IMR-90 (cell line): ENCODE measurements at regions not wholly inside any gene's neighbourhood (a gene's known extent, or its start where the extent isn't known, plus 50 kb on each side); places are given as distances from the start of the nearest gene placed in this dataset.

Source experiments
- ATAC-seq: fragments of 200-7000 bp; cut with Tn5 transposase; 2 replicates; pipeline ENCODE4 v1.9.1; 2020; ENCODE audit warnings: low read depth, mild to moderate bottlenecking, moderate library complexity
- BruUV-seq: library from RNA; stranded (reverse); fragments of 400-500 nt; replicated peaks from 2 replicates; lab custom pipeline; 2021; lab: Mats Ljungman, UMichigan
- CTCF ChIA-PET: fragments of 300-600 bp; formaldehyde crosslinking; extraction: SDS; loops from one replicate; lab custom pipeline; 2021; ENCODE audit warnings: antibody characterized with exemption; lab: Yijun Ruan, JAX
- POLR2A ChIA-PET: fragments of 300-600 bp; sonication (Branson Sonifier 250); formaldehyde crosslinking; loops from one replicate; lab custom pipeline; 2022; ENCODE audit warnings: antibody characterized with exemption; ENCODE audit not compliant: unreplicated experiment; lab: Charles Lee
- DNase-seq: peaks from one replicate; pipeline ENCODE4 v3.0.0; 2013
- H2AFZ ChIP-seq: replicated peaks from 2 replicates; pipeline ENCODE3; 2013; ENCODE audit warnings: low read length, mild to moderate bottlenecking; ENCODE audit not compliant: poor library complexity
- H2AK5ac ChIP-seq: 2 replicates; pipeline ENCODE4 v1.6.1; 2013; ENCODE audit warnings: low read depth, low read length, inconsistent platforms
- H2AK9ac ChIP-seq: replicated peaks from 2 replicates; pipeline ENCODE3; 2013; ENCODE audit warnings: mild to moderate bottlenecking, low read depth, low read length, moderate library complexity; ENCODE audit not compliant: poor library complexity
- H2BK120ac ChIP-seq: 2 replicates; pipeline ENCODE4 v1.6.1; 2013; ENCODE audit warnings: low read depth, low read length, inconsistent platforms
- H2BK15ac ChIP-seq: 3 replicates; pipeline ENCODE4 v1.6.1; 2013; ENCODE audit warnings: low read depth, low read length, inconsistent platforms
- H2BK20ac ChIP-seq: 2 replicates; pipeline ENCODE4 v1.6.1; 2013; ENCODE audit warnings: low read depth, mild to moderate bottlenecking, inconsistent platforms, low read length, moderate library complexity
- H2BK5ac ChIP-seq: 2 replicates; pipeline ENCODE4 v1.6.1; 2013; ENCODE audit warnings: mild to moderate bottlenecking, low read depth, low read length, inconsistent platforms; ENCODE audit not compliant: poor library complexity, severe bottlenecking
- H3K14ac ChIP-seq: replicated peaks from 2 replicates; pipeline ENCODE4 v1.6.1; 2013; ENCODE audit warnings: low read depth, low read length, inconsistent platforms
- H3K18ac ChIP-seq: 2 replicates; pipeline ENCODE4 v1.6.1; 2013; ENCODE audit warnings: low read depth, low read length, control low read depth
- H3K23ac ChIP-seq: 2 replicates; pipeline ENCODE4 v1.6.1; 2013; ENCODE audit warnings: low read depth, low read length, inconsistent platforms
- H3K27ac ChIP-seq: 2 replicates; pipeline ENCODE4 v1.5.1; 2013; ENCODE audit warnings: mild to moderate bottlenecking, control low read depth, low read length; ENCODE audit not compliant: insufficient read depth
- H3K27me3 ChIP-seq: 2 replicates; pipeline ENCODE4 v1.6.1; 2013; ENCODE audit warnings: low read length; ENCODE audit not compliant: control insufficient read depth, insufficient read depth
- H3K36me3 ChIP-seq: 2 replicates; pipeline ENCODE4 v1.6.1; 2013; ENCODE audit warnings: low read length, mixed read lengths; ENCODE audit not compliant: control insufficient read depth, insufficient read depth
- H3K4ac ChIP-seq: 2 replicates; pipeline ENCODE4 v1.6.1; 2013; ENCODE audit warnings: low read depth, low read length, inconsistent platforms
- H3K4me1 ChIP-seq: 2 replicates; pipeline ENCODE4 v1.6.1; 2013; ENCODE audit warnings: low read length, mixed read lengths; ENCODE audit not compliant: control insufficient read depth, insufficient read depth
- H3K4me2 ChIP-seq: 2 replicates; pipeline ENCODE4 v1.6.1; 2013; ENCODE audit warnings: low read depth, mild to moderate bottlenecking, control low read depth, low read length, moderate library complexity
- H3K4me3 ChIP-seq: 2 replicates; pipeline ENCODE4 v1.5.1; 2013; ENCODE audit warnings: low read depth, mild to moderate bottlenecking, control low read depth, low read length, moderate library complexity; ENCODE audit not compliant: insufficient read depth
- H3K56ac ChIP-seq: 2 replicates; pipeline ENCODE4 v1.6.1; 2013; ENCODE audit warnings: low read length, inconsistent platforms; ENCODE audit not compliant: insufficient read depth; ENCODE audit errors: extremely low read depth
- H3K79me1 ChIP-seq, 2 experiments: 2 replicates each; pipeline ENCODE4 v1.6.1; 2013; ENCODE audit warnings: low read length in 2 of 2, inconsistent platforms in 1 of 2, low read depth in 1 of 2
- H3K9ac ChIP-seq: 2 replicates; pipeline ENCODE4 v1.6.1; 2013; ENCODE audit warnings: low read depth, low read length, control low read depth
- H3K9me1 ChIP-seq: 2 replicates; pipeline ENCODE4 v1.6.1; 2013; ENCODE audit warnings: low read length, inconsistent platforms; ENCODE audit not compliant: insufficient read depth
- H3K9me3 ChIP-seq: 2 replicates; pipeline ENCODE4 v1.6.1; 2013; ENCODE audit warnings: low read length; ENCODE audit not compliant: control insufficient read depth, insufficient read depth
- H4K20me1 ChIP-seq: 2 replicates; pipeline ENCODE4 v1.6.1; 2013; ENCODE audit warnings: low read length, inconsistent platforms; ENCODE audit not compliant: insufficient read depth
- H4K5ac ChIP-seq: 2 replicates; pipeline ENCODE4 v1.6.1; 2013; ENCODE audit warnings: mild to moderate bottlenecking, low read depth, low read length, control low read depth
- H4K8ac ChIP-seq, 2 experiments: 2 replicates each; pipeline ENCODE4 v1.6.1; 2013; ENCODE audit warnings: low read depth in 2 of 2, low read length in 2 of 2, control low read depth in 1 of 2, inconsistent platforms in 1 of 2
- H4K91ac ChIP-seq: 2 replicates; pipeline ENCODE4 v1.6.1; 2013; ENCODE audit warnings: low read depth, low read length, inconsistent platforms; ENCODE audit not compliant: insufficient read depth
- BHLHE40 ChIP-seq: fragments of 150-350 bp; IDR thresholded peaks from 2 replicates; pipeline ENCODE4 v1.6.1; 2016; ENCODE audit warnings: mild to moderate bottlenecking, low read depth, low read length
- CEBPB ChIP-seq: IDR thresholded peaks from 2 replicates; pipeline ENCODE4 v1.6.1; 2012; ENCODE audit warnings: low read depth, low read length, improper control_type of control experiment
- CHD1 ChIP-seq: IDR thresholded peaks from 2 replicates; pipeline ENCODE4 v1.6.1; 2012; ENCODE audit warnings: low read depth, low read length, improper control_type of control experiment
- CTCF ChIP-seq: conservative IDR thresholded peaks from 2 replicates; pipeline ENCODE4 v1.5.1; 2012; ENCODE audit warnings: mild to moderate bottlenecking, low read depth, low read length, improper control_type of control experiment
- ELK1 ChIP-seq: fragments of 150-350 bp; IDR thresholded peaks from 2 replicates; pipeline ENCODE4 v1.6.1; 2016; ENCODE audit warnings: low read depth, mild to moderate bottlenecking, low read length, moderate library complexity, borderline replicate concordance
- FOS ChIP-seq: fragments of 150-350 bp; IDR thresholded peaks from 2 replicates; pipeline ENCODE4 v1.6.1; 2016; ENCODE audit warnings: low read depth, low read length
- MAZ ChIP-seq: IDR thresholded peaks from 2 replicates; pipeline ENCODE4 v1.6.1; 2012; ENCODE audit warnings: low read depth, mild to moderate bottlenecking, low read length, improper control_type of control experiment, moderate library complexity, borderline replicate concordance
- MXI1 ChIP-seq: IDR thresholded peaks from 2 replicates; pipeline ENCODE4 v1.6.1; 2012; ENCODE audit warnings: low read depth, mild to moderate bottlenecking, low read length, moderate library complexity, borderline replicate concordance
- NFE2L2 ChIP-seq: fragments of 150-350 bp; IDR thresholded peaks from 2 replicates; pipeline ENCODE4 v1.6.1; 2016; ENCODE audit warnings: low read depth, mild to moderate bottlenecking, low read length
- POLR2A ChIP-seq: IDR thresholded peaks from 2 replicates; pipeline ENCODE4 v1.6.1; 2012; ENCODE audit warnings: mild to moderate bottlenecking, low read depth, low read length
- RAD21 ChIP-seq: IDR thresholded peaks from 2 replicates; pipeline ENCODE4 v1.6.1; 2012; ENCODE audit warnings: low read length, improper control_type of control experiment
- SMC3 ChIP-seq: fragments of 150-350 bp; IDR thresholded peaks from 2 replicates; pipeline ENCODE4 v1.6.1; 2016; ENCODE audit warnings: low read depth, mild to moderate bottlenecking, antibody characterized with exemption, low read length, moderate library complexity
- USF2 ChIP-seq: fragments of 150-350 bp; IDR thresholded peaks from 2 replicates; pipeline ENCODE4 v1.6.1; 2017; ENCODE audit warnings: mild to moderate bottlenecking, antibody characterized with exemption, low read length, low read depth
- dilution Hi-C: fragments of 300-500 bp; cut with HindIII; formaldehyde crosslinking; loops from one replicate; pipeline ENCODE4 v1.14.3; 2018; ENCODE audit warnings: low sequenced_read_pairs; ENCODE audit not compliant: unreplicated experiment
- in situ Hi-C: fragments of 300-500 bp; cut with MboI; formaldehyde crosslinking; loops from 3 replicates; pipeline ENCODE4 v1.14.3; 2019; ENCODE audit warnings: low sequenced_read_pairs, inconsistent platforms, mixed read lengths
- intact Hi-C: fragments of 100-400 bp; cut with micrococcal nuclease; formaldehyde crosslinking; loops from 2 replicates; pipeline ENCODE4 v1.10.0; 2022

- CTCF ChIA-PET = no interaction called here
- no peak for TF ChIP-seq CHD1
- no peak for TF ChIP-seq CTCF
- no peak for TF ChIP-seq NFE2L2
- TF ChIP-seq USF2 = no peak
- no peak for TF ChIP-seq CEBPB
- TF ChIP-seq FOS = no peak
- TF ChIP-seq RAD21 = no peak
- TF ChIP-seq SMC3 = no peak
- no peak for TF ChIP-seq MAZ
- TF ChIP-seq BHLHE40 = no peak
- TF ChIP-seq MXI1 = no peak
- TF ChIP-seq ELK1 = no peak
- no peak for TF ChIP-seq POLR2A
These were observed 121.5 kb upstream of the CNR1 start for GRCh38 chr6:88287696-88288095.

More at GRCh38 chr6:88287696-88288095, 121.5 kb upstream of the CNR1 start:
- no peaks in the 10 kb centered on the region for H3K4me1 ChIP-seq
- no peak overlapping the region for H3K9ac ChIP-seq
- intact Hi-C loops (no loop called here), dilution Hi-C loops (no loop called here), in situ Hi-C loops (no loop called here)
- no peak overlapping the region for H3K14ac ChIP-seq
- H4K91ac ChIP-seq = no peak overlapping the region
- H3K79me1 ChIP-seq = no peaks in the 10 kb centered on the region
- H2AK9ac ChIP-seq = no peak overlapping the region
- H2AFZ ChIP-seq = no peak overlapping the region
- ATAC-seq (no peak), DNase-seq (no peak)
- H3K27ac ChIP-seq = no peak overlapping the region
- H3K4ac ChIP-seq = no peak overlapping the region
- H3K9me1 ChIP-seq = no peaks in the 10 kb centered on the region
- no peaks in the 10 kb centered on the region for H4K20me1 ChIP-seq
- H3K27me3 ChIP-seq = no peaks in the 10 kb centered on the region
- H3K18ac ChIP-seq = no peak overlapping the region
- no TSS peak for BruUV-seq
- H3K9me3 ChIP-seq = peaks cover 3% of the 10 kb centered on the region; the same call in 1 of the 2 replicates
- no peak overlapping the region for H3K4me2 ChIP-seq
- H2BK120ac ChIP-seq = no peak overlapping the region
- H3K56ac ChIP-seq = no peak overlapping the region
- H4K8ac ChIP-seq = no peak overlapping the region
- no peak overlapping the region for H2BK15ac ChIP-seq
- H3K23ac ChIP-seq = no peak overlapping the region
- no peak overlapping the region for H4K5ac ChIP-seq
- no peaks in the 10 kb centered on the region for H3K36me3 ChIP-seq
- no peak overlapping the region for H2BK20ac ChIP-seq
- H2AK5ac ChIP-seq = no peak overlapping the region
- POLR2A ChIA-PET = no interaction called here
- H3K4me3 ChIP-seq = no peak overlapping the region
- no peak overlapping the region for H2BK5ac ChIP-seq
